H1 (cell line): ENCODE measurements at regions not wholly inside any gene's neighbourhood (a gene's known extent, or its start where the extent isn't known, plus 50 kb on each side); places are given as distances from the start of the nearest gene placed in this dataset.

Source experiments
- CHD2 ChIP-seq: IDR thresholded peaks from 2 replicates; pipeline ENCODE4 v1.6.1; 2012; ENCODE audit warnings: low read length, improper control_type of control experiment
- EP300 ChIP-seq, 2 experiments: IDR thresholded peaks; 1 replicate in 1 of 2; 2 replicates in 1 of 2; pipeline ENCODE4 v1.6.1; 2011 to 2012; ENCODE audit warnings: low read depth in 2 of 2, low read length in 2 of 2, mild to moderate bottlenecking in 2 of 2, borderline replicate concordance in 1 of 2, inconsistent platforms in 1 of 2, moderate library complexity in 1 of 2
- EZH2 ChIP-seq: fragments of 200-600 bp; sonication (generic); IDR thresholded peaks from 2 replicates; pipeline ENCODE4 v1.7.1; 2012; ENCODE audit warnings: low read depth, mild to moderate bottlenecking, moderate library complexity, low read length, inconsistent platforms; ENCODE audit not compliant: severe bottlenecking
- FOSL1 ChIP-seq: IDR thresholded peaks from 2 replicates; pipeline ENCODE4 v1.6.1; 2011; ENCODE audit warnings: mild to moderate bottlenecking, low read depth, low read length, moderate library complexity; ENCODE audit not compliant: insufficient read depth
- GABPA ChIP-seq: IDR thresholded peaks from 2 replicates; pipeline ENCODE4 v1.6.1; 2011; ENCODE audit warnings: mild to moderate bottlenecking, low read length, moderate library complexity, borderline replicate concordance; ENCODE audit not compliant: insufficient read depth
- HDAC2 ChIP-seq, 2 experiments: fragments of 300-600 bp in 1 of 2; sonication (generic) in 1 of 2; IDR thresholded peaks; 2 replicates each; pipeline ENCODE4 v1.6.1; 2011 to 2012; ENCODE audit warnings: low read depth in 2 of 2, low read length in 2 of 2, mild to moderate bottlenecking in 2 of 2, moderate library complexity in 2 of 2, borderline replicate concordance in 1 of 2, inconsistent platforms in 1 of 2
- KDM1A ChIP-seq: fragments of 200-600, 300-600 bp; sonication (generic); IDR thresholded peaks from 2 replicates; pipeline ENCODE4 v1.7.1; 2016; ENCODE audit warnings: mild to moderate bottlenecking, low read length, borderline replicate concordance
- POLR2AphosphoS5 ChIP-seq: IDR thresholded peaks from 2 replicates; pipeline ENCODE4 v1.6.1; 2011; ENCODE audit warnings: low read depth, low read length
- RFX5 ChIP-seq: IDR thresholded peaks from 2 replicates; pipeline ENCODE4 v1.6.1; 2011; ENCODE audit warnings: low read depth, low read length, improper control_type of control experiment, borderline replicate concordance
- SIN3A ChIP-seq, 2 experiments: IDR thresholded peaks in 1 of 2; conservative IDR thresholded peaks in 1 of 2; 2 replicates each; pipeline ENCODE4 v1.6.1; 2011 to 2012; ENCODE audit warnings: low read length in 2 of 2, improper control_type of control experiment in 1 of 2, low read depth in 1 of 2, mild to moderate bottlenecking in 1 of 2
- TF ChIP-seq, protein P1 (sequence below), 3 experiments: IDR thresholded peaks; 1 replicate in 2 of 3; 2 replicates in 1 of 3; pipeline versions ENCODE4 v1.5.1 to v1.6.1; 2011; ENCODE audit warnings: low read length in 3 of 3, mild to moderate bottlenecking in 3 of 3, inconsistent platforms in 2 of 3, low read depth in 1 of 3, moderate library complexity in 1 of 3; ENCODE audit not compliant: insufficient read depth in 1 of 3; ENCODE audit errors: control extremely low read depth in 1 of 3
- TF ChIP-seq, protein P2 (sequence below): fragments of 300-600 bp; sonication (generic); IDR thresholded peaks from 2 replicates; pipeline ENCODE4 v1.7.1; 2012; ENCODE audit warnings: low read length, moderate library complexity, mild to moderate bottlenecking, inconsistent platforms; ENCODE audit not compliant: insufficient replicate concordance
- TF ChIP-seq, protein P3 (sequence below): IDR thresholded peaks from 2 replicates; pipeline ENCODE4 v1.6.1; 2011; ENCODE audit warnings: low read length, improper control_type of control experiment

DNA sequence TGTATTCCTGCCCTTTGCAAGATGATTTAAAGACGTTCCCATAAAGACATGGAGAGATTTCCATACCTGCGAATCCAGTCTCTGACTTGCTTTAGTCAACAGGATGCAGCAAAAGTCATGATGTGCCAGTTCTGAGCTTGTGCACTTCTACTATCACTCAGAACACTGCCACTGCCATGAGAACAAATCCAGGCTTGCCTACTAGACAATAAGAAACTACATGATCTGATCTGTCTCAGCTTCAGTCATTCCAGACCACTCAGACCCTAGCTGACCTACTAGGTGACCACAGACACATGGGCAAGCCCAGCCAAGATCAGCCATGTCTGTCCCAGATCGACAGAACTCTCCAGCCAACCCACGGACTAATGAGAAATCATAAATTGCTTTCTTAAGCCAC is 219.2 kb downstream of the RRAGC start:
- TF ChIP-seq, protein P1, sequence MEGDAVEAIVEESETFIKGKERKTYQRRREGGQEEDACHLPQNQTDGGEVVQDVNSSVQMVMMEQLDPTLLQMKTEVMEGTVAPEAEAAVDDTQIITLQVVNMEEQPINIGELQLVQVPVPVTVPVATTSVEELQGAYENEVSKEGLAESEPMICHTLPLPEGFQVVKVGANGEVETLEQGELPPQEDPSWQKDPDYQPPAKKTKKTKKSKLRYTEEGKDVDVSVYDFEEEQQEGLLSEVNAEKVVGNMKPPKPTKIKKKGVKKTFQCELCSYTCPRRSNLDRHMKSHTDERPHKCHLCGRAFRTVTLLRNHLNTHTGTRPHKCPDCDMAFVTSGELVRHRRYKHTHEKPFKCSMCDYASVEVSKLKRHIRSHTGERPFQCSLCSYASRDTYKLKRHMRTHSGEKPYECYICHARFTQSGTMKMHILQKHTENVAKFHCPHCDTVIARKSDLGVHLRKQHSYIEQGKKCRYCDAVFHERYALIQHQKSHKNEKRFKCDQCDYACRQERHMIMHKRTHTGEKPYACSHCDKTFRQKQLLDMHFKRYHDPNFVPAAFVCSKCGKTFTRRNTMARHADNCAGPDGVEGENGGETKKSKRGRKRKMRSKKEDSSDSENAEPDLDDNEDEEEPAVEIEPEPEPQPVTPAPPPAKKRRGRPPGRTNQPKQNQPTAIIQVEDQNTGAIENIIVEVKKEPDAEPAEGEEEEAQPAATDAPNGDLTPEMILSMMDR (IDR thresholded peaks at IDR 0.05; ENCODE audit: control extremely low read depth in 1 of 3, insufficient read depth in 1 of 3, low read depth in 1 of 3, low read length in 3 of 3) = no peak
- TF ChIP-seq SIN3A (conservative IDR thresholded peaks at IDR 0.05 in 1 of 2, IDR thresholded peaks at IDR 0.05 in 1 of 2; ENCODE audit: low read depth in 1 of 2, low read length in 2 of 2) = no peak
- no peak for TF ChIP-seq FOSL1
- TF ChIP-seq EZH2 = no peak
- no peak for TF ChIP-seq RFX5
- no peak for TF ChIP-seq POLR2AphosphoS5
- no peak for TF ChIP-seq GABPA
- TF ChIP-seq KDM1A = no peak
- TF ChIP-seq HDAC2 (IDR thresholded peaks at IDR 0.05; ENCODE audit: borderline replicate concordance in 1 of 2, low read depth in 2 of 2, low read length in 2 of 2) = no peak
- no peak for TF ChIP-seq EP300 (IDR thresholded peaks at IDR 0.05; ENCODE audit: borderline replicate concordance in 1 of 2, low read depth in 2 of 2, low read length in 2 of 2)
- TF ChIP-seq, protein P2, sequence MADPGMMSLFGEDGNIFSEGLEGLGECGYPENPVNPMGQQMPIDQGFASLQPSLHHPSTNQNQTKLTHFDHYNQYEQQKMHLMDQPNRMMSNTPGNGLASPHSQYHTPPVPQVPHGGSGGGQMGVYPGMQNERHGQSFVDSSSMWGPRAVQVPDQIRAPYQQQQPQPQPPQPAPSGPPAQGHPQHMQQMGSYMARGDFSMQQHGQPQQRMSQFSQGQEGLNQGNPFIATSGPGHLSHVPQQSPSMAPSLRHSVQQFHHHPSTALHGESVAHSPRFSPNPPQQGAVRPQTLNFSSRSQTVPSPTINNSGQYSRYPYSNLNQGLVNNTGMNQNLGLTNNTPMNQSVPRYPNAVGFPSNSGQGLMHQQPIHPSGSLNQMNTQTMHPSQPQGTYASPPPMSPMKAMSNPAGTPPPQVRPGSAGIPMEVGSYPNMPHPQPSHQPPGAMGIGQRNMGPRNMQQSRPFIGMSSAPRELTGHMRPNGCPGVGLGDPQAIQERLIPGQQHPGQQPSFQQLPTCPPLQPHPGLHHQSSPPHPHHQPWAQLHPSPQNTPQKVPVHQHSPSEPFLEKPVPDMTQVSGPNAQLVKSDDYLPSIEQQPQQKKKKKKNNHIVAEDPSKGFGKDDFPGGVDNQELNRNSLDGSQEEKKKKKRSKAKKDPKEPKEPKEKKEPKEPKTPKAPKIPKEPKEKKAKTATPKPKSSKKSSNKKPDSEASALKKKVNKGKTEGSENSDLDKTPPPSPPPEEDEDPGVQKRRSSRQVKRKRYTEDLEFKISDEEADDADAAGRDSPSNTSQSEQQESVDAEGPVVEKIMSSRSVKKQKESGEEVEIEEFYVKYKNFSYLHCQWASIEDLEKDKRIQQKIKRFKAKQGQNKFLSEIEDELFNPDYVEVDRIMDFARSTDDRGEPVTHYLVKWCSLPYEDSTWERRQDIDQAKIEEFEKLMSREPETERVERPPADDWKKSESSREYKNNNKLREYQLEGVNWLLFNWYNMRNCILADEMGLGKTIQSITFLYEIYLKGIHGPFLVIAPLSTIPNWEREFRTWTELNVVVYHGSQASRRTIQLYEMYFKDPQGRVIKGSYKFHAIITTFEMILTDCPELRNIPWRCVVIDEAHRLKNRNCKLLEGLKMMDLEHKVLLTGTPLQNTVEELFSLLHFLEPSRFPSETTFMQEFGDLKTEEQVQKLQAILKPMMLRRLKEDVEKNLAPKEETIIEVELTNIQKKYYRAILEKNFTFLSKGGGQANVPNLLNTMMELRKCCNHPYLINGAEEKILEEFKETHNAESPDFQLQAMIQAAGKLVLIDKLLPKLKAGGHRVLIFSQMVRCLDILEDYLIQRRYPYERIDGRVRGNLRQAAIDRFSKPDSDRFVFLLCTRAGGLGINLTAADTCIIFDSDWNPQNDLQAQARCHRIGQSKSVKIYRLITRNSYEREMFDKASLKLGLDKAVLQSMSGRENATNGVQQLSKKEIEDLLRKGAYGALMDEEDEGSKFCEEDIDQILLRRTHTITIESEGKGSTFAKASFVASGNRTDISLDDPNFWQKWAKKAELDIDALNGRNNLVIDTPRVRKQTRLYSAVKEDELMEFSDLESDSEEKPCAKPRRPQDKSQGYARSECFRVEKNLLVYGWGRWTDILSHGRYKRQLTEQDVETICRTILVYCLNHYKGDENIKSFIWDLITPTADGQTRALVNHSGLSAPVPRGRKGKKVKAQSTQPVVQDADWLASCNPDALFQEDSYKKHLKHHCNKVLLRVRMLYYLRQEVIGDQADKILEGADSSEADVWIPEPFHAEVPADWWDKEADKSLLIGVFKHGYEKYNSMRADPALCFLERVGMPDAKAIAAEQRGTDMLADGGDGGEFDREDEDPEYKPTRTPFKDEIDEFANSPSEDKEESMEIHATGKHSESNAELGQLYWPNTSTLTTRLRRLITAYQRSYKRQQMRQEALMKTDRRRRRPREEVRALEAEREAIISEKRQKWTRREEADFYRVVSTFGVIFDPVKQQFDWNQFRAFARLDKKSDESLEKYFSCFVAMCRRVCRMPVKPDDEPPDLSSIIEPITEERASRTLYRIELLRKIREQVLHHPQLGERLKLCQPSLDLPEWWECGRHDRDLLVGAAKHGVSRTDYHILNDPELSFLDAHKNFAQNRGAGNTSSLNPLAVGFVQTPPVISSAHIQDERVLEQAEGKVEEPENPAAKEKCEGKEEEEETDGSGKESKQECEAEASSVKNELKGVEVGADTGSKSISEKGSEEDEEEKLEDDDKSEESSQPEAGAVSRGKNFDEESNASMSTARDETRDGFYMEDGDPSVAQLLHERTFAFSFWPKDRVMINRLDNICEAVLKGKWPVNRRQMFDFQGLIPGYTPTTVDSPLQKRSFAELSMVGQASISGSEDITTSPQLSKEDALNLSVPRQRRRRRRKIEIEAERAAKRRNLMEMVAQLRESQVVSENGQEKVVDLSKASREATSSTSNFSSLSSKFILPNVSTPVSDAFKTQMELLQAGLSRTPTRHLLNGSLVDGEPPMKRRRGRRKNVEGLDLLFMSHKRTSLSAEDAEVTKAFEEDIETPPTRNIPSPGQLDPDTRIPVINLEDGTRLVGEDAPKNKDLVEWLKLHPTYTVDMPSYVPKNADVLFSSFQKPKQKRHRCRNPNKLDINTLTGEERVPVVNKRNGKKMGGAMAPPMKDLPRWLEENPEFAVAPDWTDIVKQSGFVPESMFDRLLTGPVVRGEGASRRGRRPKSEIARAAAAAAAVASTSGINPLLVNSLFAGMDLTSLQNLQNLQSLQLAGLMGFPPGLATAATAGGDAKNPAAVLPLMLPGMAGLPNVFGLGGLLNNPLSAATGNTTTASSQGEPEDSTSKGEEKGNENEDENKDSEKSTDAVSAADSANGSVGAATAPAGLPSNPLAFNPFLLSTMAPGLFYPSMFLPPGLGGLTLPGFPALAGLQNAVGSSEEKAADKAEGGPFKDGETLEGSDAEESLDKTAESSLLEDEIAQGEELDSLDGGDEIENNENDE = no peak
- TF ChIP-seq, protein P3, sequence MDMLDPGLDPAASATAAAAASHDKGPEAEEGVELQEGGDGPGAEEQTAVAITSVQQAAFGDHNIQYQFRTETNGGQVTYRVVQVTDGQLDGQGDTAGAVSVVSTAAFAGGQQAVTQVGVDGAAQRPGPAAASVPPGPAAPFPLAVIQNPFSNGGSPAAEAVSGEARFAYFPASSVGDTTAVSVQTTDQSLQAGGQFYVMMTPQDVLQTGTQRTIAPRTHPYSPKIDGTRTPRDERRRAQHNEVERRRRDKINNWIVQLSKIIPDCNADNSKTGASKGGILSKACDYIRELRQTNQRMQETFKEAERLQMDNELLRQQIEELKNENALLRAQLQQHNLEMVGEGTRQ = no peak
- TF ChIP-seq CHD2 = no peak
